ENCODE measurements at regions not wholly inside any gene's neighbourhood (a gene's known extent, or its start where the extent isn't known, plus 50 kb on each side); places are given as distances from the start of the nearest gene placed in this dataset.

GRCh38 chr3:88239870-88240269 is 90.1 kb downstream of the C3orf38 start:
- Histone ChIP-seq H3K27ac (no peak overlapping the region), H3K4me1 (no peaks in the 10 kb centered on the region), H3K27me3 (no peaks in the 10 kb centered on the region), H3K9me3 (peaks cover 0 to 8% (median 6%) of the 10 kb centered on the region in 4 donors), H3K4me3 (no peak overlapping the region), H3K36me3 (no peaks in the 10 kb centered on the region)
- no peak for TF ChIP-seq POLR2A (IDR thresholded peaks at IDR 0.05)
- TF ChIP-seq EP300 (IDR thresholded peaks at IDR 0.05): no peak
- no peak for TF ChIP-seq POLR2AphosphoS5 (IDR thresholded peaks at IDR 0.05)
- TF ChIP-seq, protein P1, sequence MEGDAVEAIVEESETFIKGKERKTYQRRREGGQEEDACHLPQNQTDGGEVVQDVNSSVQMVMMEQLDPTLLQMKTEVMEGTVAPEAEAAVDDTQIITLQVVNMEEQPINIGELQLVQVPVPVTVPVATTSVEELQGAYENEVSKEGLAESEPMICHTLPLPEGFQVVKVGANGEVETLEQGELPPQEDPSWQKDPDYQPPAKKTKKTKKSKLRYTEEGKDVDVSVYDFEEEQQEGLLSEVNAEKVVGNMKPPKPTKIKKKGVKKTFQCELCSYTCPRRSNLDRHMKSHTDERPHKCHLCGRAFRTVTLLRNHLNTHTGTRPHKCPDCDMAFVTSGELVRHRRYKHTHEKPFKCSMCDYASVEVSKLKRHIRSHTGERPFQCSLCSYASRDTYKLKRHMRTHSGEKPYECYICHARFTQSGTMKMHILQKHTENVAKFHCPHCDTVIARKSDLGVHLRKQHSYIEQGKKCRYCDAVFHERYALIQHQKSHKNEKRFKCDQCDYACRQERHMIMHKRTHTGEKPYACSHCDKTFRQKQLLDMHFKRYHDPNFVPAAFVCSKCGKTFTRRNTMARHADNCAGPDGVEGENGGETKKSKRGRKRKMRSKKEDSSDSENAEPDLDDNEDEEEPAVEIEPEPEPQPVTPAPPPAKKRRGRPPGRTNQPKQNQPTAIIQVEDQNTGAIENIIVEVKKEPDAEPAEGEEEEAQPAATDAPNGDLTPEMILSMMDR (IDR thresholded peaks at IDR 0.05): no peak
- WGBS, 5 donors: 82 to 92% (median 86%) methylated on average over 4 of the region's 4 CpGs
- no peak for DNase-seq
- intact Hi-C loops (cut with DNase I; ENCODE audit: low total_unique reads): no loop called here

DNA sequence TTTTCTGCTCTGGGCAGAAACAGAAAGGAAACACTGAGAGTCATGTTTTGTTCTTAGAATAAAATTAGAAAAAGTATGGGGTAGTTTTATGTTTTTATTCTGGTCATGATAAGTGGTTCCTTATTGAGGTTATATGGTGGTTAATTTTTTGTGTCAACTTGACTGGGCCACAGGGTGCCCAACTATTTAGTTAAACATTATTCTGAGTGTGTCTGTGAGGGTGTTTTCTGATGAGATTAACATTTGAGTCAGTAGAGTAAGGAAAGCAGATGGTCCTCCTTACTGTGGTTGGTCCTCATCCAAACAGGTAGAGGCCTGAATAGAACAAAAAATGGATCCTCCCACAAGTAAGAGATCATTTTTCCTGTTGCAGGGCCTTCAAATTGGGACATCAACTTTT is 98.9 kb downstream of the C3orf38 start:
- intact Hi-C loops (cut with DNase I; ENCODE audit: low total_unique reads): no loop called here
- no peak overlapping the region for H3K27ac ChIP-seq
- H3K4me3 ChIP-seq: no peak overlapping the region
- no peak for DNase-seq
- H3K4me1 ChIP-seq: no peaks in the 10 kb centered on the region
- peaks cover 0 to 13% (median 6%) of the 10 kb centered on the region in 4 donors for H3K9me3 ChIP-seq
- no peaks in the 10 kb centered on the region for H3K36me3 ChIP-seq
- no peaks in the 10 kb centered on the region for H3K27me3 ChIP-seq
- TF ChIP-seq EP300 (IDR thresholded peaks at IDR 0.05): no peak
- TF ChIP-seq, protein P1 (IDR thresholded peaks at IDR 0.05): no peak
- no peak for TF ChIP-seq POLR2AphosphoS5 (IDR thresholded peaks at IDR 0.05)
- no peak for TF ChIP-seq POLR2A (IDR thresholded peaks at IDR 0.05)

DNA sequence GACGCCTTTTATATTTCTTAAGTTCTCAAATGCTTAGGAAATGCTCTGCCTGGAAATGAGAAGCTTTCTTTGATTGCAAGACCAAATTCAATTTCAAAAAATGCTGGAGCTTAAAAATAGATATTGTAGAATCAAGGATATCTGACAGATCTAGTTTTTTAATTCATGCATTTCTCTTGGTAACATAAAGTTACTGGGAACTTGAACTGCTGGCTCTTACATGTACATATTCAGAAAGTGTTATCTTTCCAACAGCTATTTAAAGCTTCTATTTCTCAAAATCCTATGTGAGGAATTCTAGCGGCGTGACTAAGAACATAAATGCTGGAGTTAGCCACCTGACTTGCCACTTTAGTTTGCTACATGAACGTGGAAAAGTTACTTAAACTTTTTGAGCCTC is 109.3 kb downstream of the C3orf38 start:
- Histone ChIP-seq H3K27ac (no peak overlapping the region), H3K4me3 (no peak overlapping the region), H3K36me3 (no peaks in the 10 kb centered on the region), H3K4me1 (no peaks in the 10 kb centered on the region), H3K27me3 (no peaks in the 10 kb centered on the region), H3K9me3 (no peaks in the 10 kb centered on the region)
- intact Hi-C loops (cut with DNase I; ENCODE audit: low total_unique reads): no loop called here
- no peak for TF ChIP-seq POLR2A (IDR thresholded peaks at IDR 0.05)
- TF ChIP-seq POLR2AphosphoS5 (IDR thresholded peaks at IDR 0.05): no peak
- TF ChIP-seq EP300 (IDR thresholded peaks at IDR 0.05): no peak
- TF ChIP-seq, protein P1 (IDR thresholded peaks at IDR 0.05): no peak
- no peak for DNase-seq
- 82 to 83% (median 82%) methylated on average over 4 of the region's 4 CpGs for WGBS, 5 donors

GRCh38 chr3:88262527-88262926 is 112.8 kb downstream of the C3orf38 start:
- TF ChIP-seq POLR2AphosphoS5 (IDR thresholded peaks at IDR 0.05) (no peak), EP300 (IDR thresholded peaks at IDR 0.05) (no peak), POLR2A (IDR thresholded peaks at IDR 0.05) (no peak)
- TF ChIP-seq, protein P1 (IDR thresholded peaks at IDR 0.05): no peak
- WGBS, 5 donors: 62 to 85% (median 75%) methylated on average over 4 of the region's 4 CpGs
- H3K27ac ChIP-seq: no peak overlapping the region

More at GRCh38 chr3:88262527-88262926, 112.8 kb downstream of the C3orf38 start:
- intact Hi-C loops (cut with DNase I; ENCODE audit: low total_unique reads): no loop called here
- Histone ChIP-seq H3K4me3 (no peak overlapping the region), H3K27me3 (no peaks in the 10 kb centered on the region), H3K36me3 (no peaks in the 10 kb centered on the region), H3K9me3 (no peaks in the 10 kb centered on the region), H3K4me1 (no peaks in the 10 kb centered on the region)
- no peak for DNase-seq

All from stomach (tissue), 8 donors.